H54 (cell line): ENCODE measurements at regions not wholly inside any gene's neighbourhood (a gene's known extent, or its start where the extent isn't known, plus 50 kb on each side); places are given as distances from the start of the nearest gene placed in this dataset.

ENCODE experiments used
- DNase-seq: peaks from one replicate; pipeline ENCODE4 v3.0.0; 2011; ENCODE audit warnings: low spot score, mixed read lengths; ENCODE audit not compliant: insufficient read length
- FAIRE-seq: peaks from 3 replicates; lab custom pipeline; 2011; peaks lifted over from hg19 to GRCh38; lab: Jason Lieb, UNC
- POLR2A ChIP-seq: IDR thresholded peaks from 2 replicates; pipeline ENCODE4 v1.6.1; 2011; ENCODE audit warnings: low read depth, mild to moderate bottlenecking, low read length

- no peak for DNase-seq
- TF ChIP-seq POLR2A, result no peak
These were observed 419.3 kb upstream of the ADAMTS16 start for GRCh38 chr5:4720831-4721230.

GRCh38 chr5:4722886-4723285, 417.2 kb upstream of the ADAMTS16 start:
- DNase-seq (no peak), FAIRE-seq (no peak)
- no peak for TF ChIP-seq POLR2A

More at GRCh38 chr5:4720831-4721230, 419.3 kb upstream of the ADAMTS16 start:
- no peak for FAIRE-seq

- FAIRE-seq (no peak), DNase-seq (no peak)
- no peak for TF ChIP-seq POLR2A
These were observed 414.5 kb upstream of the ADAMTS16 start for GRCh38 chr5:4725594-4725993.

GRCh38 chr5:4730279-4730678, 409.9 kb upstream of the ADAMTS16 start:
- no peak for TF ChIP-seq POLR2A
- FAIRE-seq, result no peak
- no peak for DNase-seq

GRCh38 chr5:4734348-4734747, 405.8 kb upstream of the ADAMTS16 start:
- TF ChIP-seq POLR2A, result no peak
- DNase-seq (no peak), FAIRE-seq (no peak)

GRCh38 chr5:4735261-4735660, 404.9 kb upstream of the ADAMTS16 start:
- no peak for FAIRE-seq
- no peak for TF ChIP-seq POLR2A
- DNase-seq, result no peak

GRCh38 chr5:4737868-4738267, 402.3 kb upstream of the ADAMTS16 start:
- no peak for FAIRE-seq
- no peak for DNase-seq
- no peak for TF ChIP-seq POLR2A

GRCh38 chr5:4738298-4738697, 401.8 kb upstream of the ADAMTS16 start:
- FAIRE-seq (no peak), DNase-seq (no peak)
- TF ChIP-seq POLR2A, result no peak

- DNase-seq (no peak), FAIRE-seq (no peak)
- no peak for TF ChIP-seq POLR2A
These were observed 400.0 kb upstream of the ADAMTS16 start for GRCh38 chr5:4740156-4740555.

GRCh38 chr5:4758550-4758949, 381.6 kb upstream of the ADAMTS16 start:
- DNase-seq, result no peak
- no peak for FAIRE-seq
- no peak for TF ChIP-seq POLR2A

- DNase-seq (no peak), FAIRE-seq (no peak)
- TF ChIP-seq POLR2A, result no peak
These were observed 381.1 kb upstream of the ADAMTS16 start for GRCh38 chr5:4758996-4759395.

- no peak for TF ChIP-seq POLR2A
- no peak for DNase-seq
- FAIRE-seq, result no peak
These were observed 377.8 kb upstream of the ADAMTS16 start for GRCh38 chr5:4762316-4762715.

- FAIRE-seq (no peak), DNase-seq (no peak)
- no peak for TF ChIP-seq POLR2A
These were observed 374.7 kb upstream of the ADAMTS16 start for GRCh38 chr5:4765411-4765810.

- FAIRE-seq, result no peak
- TF ChIP-seq POLR2A, result no peak
- no peak for DNase-seq
These were observed 374.0 kb upstream of the ADAMTS16 start for GRCh38 chr5:4766101-4766500.

- no peak for FAIRE-seq
- no peak for TF ChIP-seq POLR2A
These were observed 367.5 kb upstream of the ADAMTS16 start for GRCh38 chr5:4772591-4772990.

GRCh38 chr5:4773827-4774317, 366.3 kb upstream of the ADAMTS16 start:
- FAIRE-seq (no peak), DNase-seq (no peak)
- no peak for TF ChIP-seq POLR2A

More at GRCh38 chr5:4772591-4772990, 367.5 kb upstream of the ADAMTS16 start:
- DNase-seq, result no peak

- DNase-seq (no peak), FAIRE-seq (no peak)
- no peak for TF ChIP-seq POLR2A
These were observed 362.7 kb upstream of the ADAMTS16 start for GRCh38 chr5:4777435-4777834.
